ENCODE measurements at regions not wholly inside any gene's neighbourhood (a gene's known extent, or its start where the extent isn't known, plus 50 kb on each side); places are given as distances from the start of the nearest gene placed in this dataset.

DNA sequence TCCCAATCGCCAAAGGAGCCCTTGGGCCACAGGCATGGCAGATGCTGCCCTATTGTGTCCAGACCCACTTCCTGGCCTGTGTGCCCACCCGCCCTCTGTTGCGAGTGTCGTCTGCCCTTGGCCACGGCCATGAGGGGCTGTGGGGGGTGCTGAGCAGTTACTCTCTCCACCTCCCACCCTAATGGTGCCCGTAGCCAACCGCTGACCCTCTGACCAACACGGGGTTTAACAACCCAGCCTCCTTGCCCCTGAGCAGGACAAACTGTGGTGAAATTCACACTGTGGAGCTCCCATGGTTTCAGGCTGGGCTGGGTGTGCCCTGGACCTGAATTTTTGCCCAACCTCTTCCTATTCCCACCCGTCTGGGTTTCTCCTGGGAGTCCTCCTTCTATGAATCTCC is 145.7 kb upstream of the HDAC4 start:
- TF ChIP-seq CTCF (IDR thresholded peaks at IDR 0.05; ENCODE audit: unreplicated experiment), result no peak
- H3K9me3 Mint-ChIP-seq (ENCODE audit: unreplicated experiment), result no peaks in the 10 kb centered on the region
- H3K36me3 Mint-ChIP-seq (ENCODE audit: insufficient read depth, unreplicated experiment), result no peaks in the 10 kb centered on the region
- CTCF ChIA-PET, result interaction anchor here (0.6 kb wide), 1 partner anchor 11 kb away, joined by 3 read pairs; no protein-coding TSS in a partner anchor
- DNase-seq (ENCODE audit: unreplicated experiment), result no peak
- H3K27me3 Mint-ChIP-seq (ENCODE audit: insufficient read depth, unreplicated experiment), result no peaks in the 10 kb centered on the region
- H3K4me3 Mint-ChIP-seq (ENCODE audit: unreplicated experiment), result no peak overlapping the region
- H3K27ac Mint-ChIP-seq (ENCODE audit: low read depth, unreplicated experiment), result no peak overlapping the region
- BruUV-seq (replicated peaks), result no TSS peak
- POLR2A ChIA-PET, result interaction anchor here (0.5 kb wide), 1 partner anchor 18 kb away, joined by 3 read pairs; no protein-coding TSS in a partner anchor
- intact Hi-C loops (cut with micrococcal nuclease), result no loop called here
- H3K4me1 Mint-ChIP-seq (ENCODE audit: insufficient read depth, unreplicated experiment), result peaks cover 9% of the 10 kb centered on the region

DNA sequence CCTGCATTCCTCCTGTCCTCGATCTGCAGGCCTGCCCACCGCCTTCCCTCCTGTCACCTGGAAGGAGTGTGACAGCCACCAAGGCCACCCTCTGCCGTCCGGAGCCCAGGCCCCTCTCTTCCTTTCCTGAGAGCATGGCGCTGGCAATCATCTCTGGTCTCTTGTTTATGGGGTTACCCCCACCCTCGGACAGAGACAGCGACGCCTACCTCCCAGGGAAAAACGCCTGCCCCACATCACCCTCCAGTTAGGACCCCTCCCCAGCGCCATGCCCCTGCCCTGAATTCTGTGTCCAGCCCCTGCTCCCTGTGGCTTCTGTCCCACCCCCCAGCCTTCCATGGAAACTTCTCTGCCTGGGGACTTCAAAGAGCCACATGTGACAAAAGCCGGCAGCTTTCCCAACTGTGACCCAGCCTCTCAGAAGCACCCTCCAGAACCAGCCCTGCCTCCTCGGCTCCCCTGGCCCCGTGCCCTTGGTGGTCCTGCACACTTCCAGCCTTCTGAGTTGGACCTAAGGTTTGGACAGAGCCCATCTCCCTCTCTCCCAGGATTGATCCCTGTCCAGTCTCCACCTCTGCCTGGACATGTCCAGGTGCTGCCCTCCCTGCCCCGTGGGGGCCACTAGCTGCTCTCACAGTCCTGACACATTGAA is 145.0 kb upstream of the HDAC4 start:
- ChIA-PET CTCF (no interaction called here), POLR2A (no interaction called here)
- no peak overlapping the region for H3K27ac Mint-ChIP-seq (ENCODE audit: low read depth, unreplicated experiment)
- no peaks in the 10 kb centered on the region for H3K27me3 Mint-ChIP-seq (ENCODE audit: insufficient read depth, unreplicated experiment)
- no TSS peak for BruUV-seq (replicated peaks)
- H3K4me3 Mint-ChIP-seq (ENCODE audit: unreplicated experiment), result no peak overlapping the region
- no peak for TF ChIP-seq CTCF (IDR thresholded peaks at IDR 0.05; ENCODE audit: unreplicated experiment)
- DNase-seq (ENCODE audit: unreplicated experiment), result no peak
- intact Hi-C loops (cut with micrococcal nuclease), result no loop called here
- H3K36me3 Mint-ChIP-seq (ENCODE audit: insufficient read depth, unreplicated experiment), result no peaks in the 10 kb centered on the region
- peaks cover 9% of the 10 kb centered on the region for H3K4me1 Mint-ChIP-seq (ENCODE audit: insufficient read depth, unreplicated experiment)
- no peaks in the 10 kb centered on the region for H3K9me3 Mint-ChIP-seq (ENCODE audit: unreplicated experiment)

DNA sequence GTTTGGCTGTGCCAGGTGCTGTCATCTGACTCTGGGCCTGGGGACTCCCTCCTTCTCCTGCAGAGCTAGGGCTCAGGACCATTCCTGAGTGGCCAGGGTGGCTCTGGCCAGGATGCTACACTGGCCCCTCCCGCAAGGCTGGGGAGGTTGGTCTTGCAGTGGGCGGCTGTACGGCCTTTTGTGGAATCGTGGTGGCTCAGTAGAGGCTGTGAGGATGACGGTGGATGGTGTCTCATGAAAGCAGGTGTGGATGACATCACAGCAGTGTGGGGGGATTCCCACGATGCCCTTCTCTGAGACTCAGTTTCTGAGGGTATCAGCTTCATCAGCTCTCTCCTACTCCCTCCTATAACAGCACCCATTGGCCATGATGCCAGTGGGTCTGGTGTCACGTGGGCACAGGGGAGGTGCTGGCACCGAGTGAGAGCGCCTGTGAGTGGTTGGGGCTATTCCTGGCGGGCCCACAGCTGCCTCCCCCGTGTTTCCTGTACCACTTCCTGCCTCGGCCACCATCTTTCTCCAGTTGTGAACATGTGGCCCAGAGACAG is 144.2 kb upstream of the HDAC4 start:
- Mint-ChIP-seq H3K9me3 (ENCODE audit: unreplicated experiment) (no peaks in the 10 kb centered on the region), H3K27ac (ENCODE audit: low read depth, unreplicated experiment) (no peak overlapping the region), H3K36me3 (ENCODE audit: insufficient read depth, unreplicated experiment) (no peaks in the 10 kb centered on the region), H3K27me3 (ENCODE audit: insufficient read depth, unreplicated experiment) (no peaks in the 10 kb centered on the region), H3K4me1 (ENCODE audit: insufficient read depth, unreplicated experiment) (peaks cover 14% of the 10 kb centered on the region), H3K4me3 (ENCODE audit: unreplicated experiment) (no peak overlapping the region)
- TF ChIP-seq CTCF (IDR thresholded peaks at IDR 0.05; ENCODE audit: unreplicated experiment), result no peak
- no peak for DNase-seq (ENCODE audit: unreplicated experiment)
- ChIA-PET CTCF (no interaction called here), POLR2A (interaction anchor here (0.7 kb wide), 1 partner anchor 53 kb away, joined by 3 read pairs; no protein-coding TSS in a partner anchor)
- intact Hi-C loops (cut with micrococcal nuclease), result no loop called here
- BruUV-seq (replicated peaks), result no TSS peak

GRCh38 chr2:239544143-239544917 is 143.5 kb upstream of the HDAC4 start:
- CTCF ChIA-PET, result no interaction called here
- Mint-ChIP-seq H3K9me3 (ENCODE audit: unreplicated experiment) (no peaks in the 10 kb centered on the region), H3K36me3 (ENCODE audit: insufficient read depth, unreplicated experiment) (no peaks in the 10 kb centered on the region), H3K27me3 (ENCODE audit: insufficient read depth, unreplicated experiment) (no peaks in the 10 kb centered on the region), H3K4me1 (ENCODE audit: insufficient read depth, unreplicated experiment) (peaks cover 16% of the 10 kb centered on the region), H3K27ac (ENCODE audit: low read depth, unreplicated experiment) (no peak overlapping the region), H3K4me3 (ENCODE audit: unreplicated experiment) (no peak overlapping the region)
- DNase-seq (ENCODE audit: unreplicated experiment), result no peak
- no TSS peak for BruUV-seq (replicated peaks)
- POLR2A ChIA-PET, result no interaction called here
- intact Hi-C loops (cut with micrococcal nuclease), result no loop called here
- no peak for TF ChIP-seq CTCF (IDR thresholded peaks at IDR 0.05; ENCODE audit: unreplicated experiment)

Measured in MCF 10A (cell line).